Stimulated activated CD8-positive, alpha-beta memory T cell treated with anti-CD3 and anti-CD28 coated beads, Interleukin-4, amount 100 ng/mL, for 4 hours (primary cell): ENCODE measurements at regions not wholly inside any gene's neighbourhood (a gene's known extent, or its start where the extent isn't known, plus 50 kb on each side); places are given as distances from the start of the nearest gene placed in this dataset.

ENCODE experiments used
- DNase-seq, 2 donors: peaks; one replicate each; pipeline ENCODE4 v3.0.0-alpha.2; 2020; ENCODE audit warnings: low read depth in 2 of 2, low spot score in 1 of 2

DNA sequence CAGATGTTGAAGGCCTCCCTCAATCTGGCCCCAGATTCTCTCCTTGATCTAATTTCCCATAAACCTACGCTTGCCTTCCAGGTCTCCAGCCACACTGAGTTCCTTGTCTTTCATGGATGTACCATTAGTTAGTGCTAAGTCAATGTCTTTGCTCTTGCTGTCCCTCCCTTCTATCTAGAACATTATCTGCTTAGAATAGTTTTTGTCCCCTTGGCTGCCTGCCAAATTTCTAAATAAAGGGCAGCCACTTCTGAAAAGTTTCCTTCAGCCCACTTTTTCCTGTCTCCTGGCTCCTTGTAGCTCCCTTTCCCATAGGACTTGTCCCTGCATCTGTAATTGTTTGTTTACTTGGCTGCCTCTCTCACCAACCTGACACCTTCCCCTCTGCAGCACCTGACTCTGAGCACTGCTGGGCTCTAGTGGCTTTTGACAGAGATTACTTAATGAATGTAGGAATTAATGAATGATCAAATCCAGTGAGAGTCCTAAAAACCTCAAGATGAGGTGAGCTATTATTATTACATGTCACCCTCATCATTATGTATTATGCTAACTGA lies 58.3 kb downstream of the CXCL12 start:
- DNase-seq: no peak

DNA sequence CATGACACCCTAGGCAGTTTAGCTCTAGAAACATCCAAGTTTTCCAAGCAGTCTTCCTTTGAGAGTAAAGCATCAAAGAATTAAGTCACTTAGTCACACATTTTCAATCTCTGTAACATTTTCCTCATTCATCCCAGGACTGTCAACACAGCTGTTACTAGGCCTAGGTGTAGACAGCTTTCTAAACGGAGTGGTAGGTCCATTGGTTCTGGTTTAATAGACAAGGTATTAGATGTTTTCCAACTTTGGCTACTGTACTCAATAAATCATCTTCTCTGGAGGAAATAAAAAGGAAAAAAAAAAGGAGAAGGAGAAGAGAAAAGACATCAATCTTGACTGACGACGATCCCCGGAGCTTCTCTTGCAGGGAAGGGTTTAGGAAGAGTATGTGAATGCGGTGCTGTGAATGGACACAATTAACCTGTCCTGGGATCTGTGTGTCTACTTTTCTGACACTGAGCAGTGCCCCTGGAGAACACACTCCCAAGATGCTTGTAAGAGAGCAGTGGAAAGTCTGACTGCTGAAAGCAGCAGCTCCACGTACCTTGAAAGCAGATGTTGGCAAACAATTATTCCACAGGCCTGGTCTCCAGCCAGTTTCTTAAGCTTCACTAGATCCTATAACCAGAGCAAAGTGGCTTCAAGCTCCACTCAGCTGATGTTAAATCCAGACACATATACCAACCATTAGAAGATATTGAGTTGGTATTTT lies 59.1 kb downstream of the CXCL12 start:
- DNase-seq: no peak

- DNase-seq: no peak
Observed at GRCh38 chr10:44325157-44325556, 59.7 kb downstream of the CXCL12 start.

GRCh38 chr10:44323838-44324237 lies 61.1 kb downstream of the CXCL12 start:
- no peak for DNase-seq

DNA sequence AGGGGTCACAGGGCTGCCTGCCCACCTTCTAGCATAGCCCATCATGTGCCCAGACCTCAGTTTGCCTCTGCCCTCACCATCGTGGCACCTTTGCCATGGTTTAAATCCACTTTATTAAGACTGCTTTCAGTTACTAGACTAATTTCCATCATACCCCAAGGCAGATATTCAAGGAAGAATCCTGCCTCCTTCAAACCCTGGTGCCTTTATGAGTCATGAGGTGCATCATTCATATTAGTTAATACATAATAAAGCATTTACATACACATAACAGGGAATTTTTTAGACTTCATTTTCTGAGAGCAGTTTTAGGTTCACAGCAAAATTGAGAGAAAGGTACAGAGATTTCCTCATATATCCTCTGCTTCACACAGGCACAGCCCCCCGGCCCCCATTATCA lies 62.8 kb downstream of the CXCL12 start:
- DNase-seq: no peak

- no peak for DNase-seq
Observed at GRCh38 chr10:44320756-44321155, 64.1 kb downstream of the CXCL12 start.

GRCh38 chr10:44317856-44318255 lies 67.0 kb downstream of the CXCL12 start:
- DNase-seq: no peak

- no peak for DNase-seq
Observed at GRCh38 chr10:44316922-44317215, 68.0 kb downstream of the CXCL12 start.

DNA sequence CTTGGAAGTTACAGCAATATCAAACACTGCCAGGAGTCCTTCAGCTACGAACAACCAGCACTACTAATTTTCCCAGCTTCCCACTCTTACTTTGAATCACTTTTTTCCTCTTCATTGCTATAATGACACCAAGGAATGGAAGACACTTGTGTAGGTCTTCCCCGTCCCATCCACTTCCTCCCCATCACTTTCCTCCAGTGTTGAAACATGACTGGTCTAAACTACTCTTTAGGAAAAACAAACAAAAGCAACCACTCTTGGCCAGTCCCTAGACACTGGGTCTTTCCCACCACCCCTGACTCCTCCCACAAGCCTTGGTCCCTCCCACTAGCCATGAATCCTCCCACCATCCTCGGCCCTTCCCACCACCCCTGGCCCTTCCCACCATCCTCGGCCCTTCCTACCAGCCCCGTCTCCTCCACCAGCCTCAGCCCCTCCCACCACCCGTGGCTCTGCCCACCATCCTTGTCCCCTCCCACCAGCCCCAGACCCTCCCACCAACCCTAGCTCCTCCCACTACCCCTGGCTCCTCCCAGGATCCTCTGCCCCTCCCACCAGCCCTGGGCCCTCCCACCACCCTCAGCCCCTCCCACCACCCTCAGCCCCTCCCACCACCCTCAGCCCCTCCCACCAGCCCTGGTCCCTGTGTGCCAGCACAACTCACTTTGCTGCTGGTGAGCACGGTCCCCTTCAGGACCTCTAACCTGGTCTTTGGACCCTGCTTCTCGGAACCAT lies 68.5 kb downstream of the CXCL12 start:
- DNase-seq: no peak

GRCh38 chr10:44314802-44315460 lies 70.0 kb downstream of the CXCL12 start:
- no peak for DNase-seq

- DNase-seq: no peak
Observed at GRCh38 chr10:44313761-44314165, 71.1 kb downstream of the CXCL12 start.

- no peak for DNase-seq
Observed at GRCh38 chr10:44312401-44312800, 72.5 kb downstream of the CXCL12 start.

- DNase-seq: no peak
Observed at GRCh38 chr10:44311563-44312051, 73.3 kb downstream of the CXCL12 start.

DNA sequence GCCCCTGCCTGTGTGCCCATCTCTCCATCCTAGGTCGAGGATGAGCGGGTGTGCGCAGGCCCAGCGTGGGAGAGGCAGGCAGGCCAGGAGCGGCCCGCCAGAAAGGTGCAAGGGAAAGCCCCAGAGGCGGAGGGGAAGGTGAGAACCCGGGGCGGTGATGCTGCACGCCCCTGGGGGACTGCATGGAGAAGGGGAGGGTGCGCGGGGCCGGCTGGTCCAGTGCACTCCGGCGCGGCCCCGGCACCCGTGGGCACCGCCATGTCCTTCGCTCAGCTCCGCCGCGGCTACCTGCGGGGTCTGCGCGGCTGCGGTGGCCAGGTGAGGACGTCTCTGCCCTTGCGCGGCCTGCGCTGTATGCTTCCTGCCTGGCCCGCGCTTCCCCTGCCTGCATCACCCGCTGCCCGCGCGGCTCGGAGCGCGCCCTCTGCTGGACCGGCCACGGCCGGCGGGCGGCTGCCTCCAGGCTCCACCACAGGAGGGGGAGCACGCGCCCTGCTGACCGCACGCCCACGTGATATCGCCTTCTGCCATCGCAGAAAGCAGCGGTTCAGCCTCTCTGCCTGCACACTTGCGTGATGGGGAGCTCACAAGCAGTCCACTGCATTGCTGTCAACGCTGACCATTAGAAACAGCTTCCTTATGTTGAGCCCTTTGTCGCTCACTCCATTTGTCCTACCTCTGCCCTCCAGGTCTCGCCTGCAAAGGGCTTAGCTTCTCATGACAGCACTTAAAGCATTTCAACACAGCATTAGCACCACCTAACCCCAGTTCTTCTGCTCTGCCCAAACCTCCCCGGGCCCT lies 73.9 kb downstream of the CXCL12 start:
- peak; percentile 17 to 21 for DNase-seq

GRCh38 chr10:44309939-44310761 lies 74.7 kb downstream of the CXCL12 start:
- DNase-seq: no peak

GRCh38 chr10:44309361-44309760 lies 75.5 kb downstream of the CXCL12 start:
- DNase-seq: no peak

GRCh38 chr10:44308935-44309334 lies 76.0 kb downstream of the CXCL12 start:
- DNase-seq: no peak

GRCh38 chr10:44307691-44308090 lies 77.2 kb downstream of the CXCL12 start:
- DNase-seq: no peak

GRCh38 chr10:44306762-44307161 lies 78.1 kb downstream of the CXCL12 start:
- DNase-seq: no peak

DNA sequence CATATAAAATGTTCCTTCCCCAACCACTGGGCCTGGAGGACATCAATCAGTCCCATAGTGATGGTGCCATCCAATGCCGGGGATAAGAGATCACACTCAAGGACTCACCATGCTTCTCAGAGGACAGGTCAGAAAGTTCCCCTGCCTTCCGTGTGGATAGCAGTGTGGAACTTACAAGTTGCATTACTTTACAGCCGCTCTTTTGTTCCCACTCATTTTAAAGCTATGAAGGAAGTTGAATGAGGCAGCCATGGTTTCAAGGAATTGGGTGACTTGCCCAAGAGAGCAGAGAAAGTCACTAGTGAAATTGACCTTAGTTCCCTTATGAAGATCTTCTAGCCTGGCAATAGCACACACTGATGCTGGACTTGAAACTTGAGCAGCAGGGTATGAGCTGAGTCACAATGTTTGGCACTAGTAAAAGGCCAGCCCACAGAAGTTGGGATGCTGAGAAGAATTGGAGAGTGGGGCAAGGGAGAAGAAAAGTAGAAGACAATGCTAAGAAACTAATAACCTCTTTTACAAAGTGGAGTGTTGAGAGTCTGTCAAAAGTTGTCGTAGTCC lies 78.7 kb downstream of the CXCL12 start:
- DNase-seq: no peak
